SK-N-MC (cell line): ENCODE measurements at regions not wholly inside any gene's neighbourhood (a gene's known extent, or its start where the extent isn't known, plus 50 kb on each side); places are given as distances from the start of the nearest gene placed in this dataset.

Source experiments
- DNase-seq: peaks from one replicate; pipeline ENCODE4 v3.0.0-alpha.2; 2011; ENCODE audit warnings: low read depth, low spot score
- H3K27ac ChIP-seq: fragments of 200-600 bp; sonication (generic); 2 replicates; pipeline ENCODE4 v1.5.1; 2016; ENCODE audit warnings: mixed run types
- H3K36me3 ChIP-seq: fragments of 200-600 bp; sonication (generic); 2 replicates; pipeline ENCODE4 v1.6.1; 2017; ENCODE audit warnings: antibody characterized with exemption, low read length, mixed read lengths; ENCODE audit not compliant: insufficient read depth
- H3K4me3 ChIP-seq: fragments of 200-600 bp; sonication (generic); 2 replicates; pipeline ENCODE4 v1.5.1; 2016
- H3K9ac ChIP-seq: fragments of 200-600 bp; sonication (generic); 2 replicates; pipeline ENCODE4 v1.8.0; 2017; ENCODE audit warnings: mixed run types, mixed read lengths; ENCODE audit not compliant: insufficient read length
- H3K9me3 ChIP-seq: fragments of 200-600 bp; sonication (generic); 2 replicates; pipeline ENCODE4 v1.6.1; 2017; ENCODE audit warnings: low read depth, mild to moderate bottlenecking, antibody characterized with exemption, low read length, moderate library complexity, mixed read lengths
- EZH2 ChIP-seq: fragments of 200-600 bp; sonication (generic); IDR thresholded peaks from one replicate; pipeline ENCODE4 v1.6.1; 2017; ENCODE audit warnings: antibody characterized with exemption
- FOXP2 ChIP-seq: optimal IDR thresholded peaks from 2 replicates; pipeline ENCODE3; 2011; ENCODE audit warnings: mild to moderate bottlenecking, moderate library complexity; ENCODE audit not compliant: insufficient read depth; ENCODE audit errors: extremely low read length, control extremely low read depth
- POLR2AphosphoS5 ChIP-seq: IDR thresholded peaks from 2 replicates; pipeline ENCODE4 v1.6.1; 2012; ENCODE audit warnings: mild to moderate bottlenecking, low read depth, low read length, borderline replicate concordance

DNA sequence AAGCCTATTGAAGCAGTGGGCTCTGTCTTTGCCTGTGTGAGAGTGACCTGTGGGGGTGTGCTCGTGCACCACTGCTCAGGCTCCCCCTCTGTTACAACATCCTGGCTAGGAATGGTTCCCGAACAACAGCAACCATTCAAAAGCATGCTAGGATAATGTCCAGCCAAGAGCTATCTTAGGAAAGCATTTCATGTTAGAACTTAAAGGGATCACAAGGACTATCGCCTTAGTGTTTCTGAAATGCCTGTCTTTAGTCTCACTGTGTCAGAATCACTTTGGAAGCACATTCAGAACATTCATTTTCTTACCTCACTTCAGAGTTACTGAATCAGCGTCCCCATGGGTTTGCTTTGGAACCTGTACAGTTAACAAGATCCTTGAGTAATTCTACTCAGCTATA is 134.9 kb upstream of the DSEL start:
- no peak overlapping the region for H3K4me3 ChIP-seq
- no peaks in the 10 kb centered on the region for H3K9me3 ChIP-seq
- no peak for DNase-seq
- H3K36me3 ChIP-seq: no peaks in the 10 kb centered on the region
- H3K9ac ChIP-seq: no peak overlapping the region
- H3K27ac ChIP-seq: no peak overlapping the region
- TF ChIP-seq FOXP2 (no peak), EZH2 (no peak), POLR2AphosphoS5 (no peak)

DNA sequence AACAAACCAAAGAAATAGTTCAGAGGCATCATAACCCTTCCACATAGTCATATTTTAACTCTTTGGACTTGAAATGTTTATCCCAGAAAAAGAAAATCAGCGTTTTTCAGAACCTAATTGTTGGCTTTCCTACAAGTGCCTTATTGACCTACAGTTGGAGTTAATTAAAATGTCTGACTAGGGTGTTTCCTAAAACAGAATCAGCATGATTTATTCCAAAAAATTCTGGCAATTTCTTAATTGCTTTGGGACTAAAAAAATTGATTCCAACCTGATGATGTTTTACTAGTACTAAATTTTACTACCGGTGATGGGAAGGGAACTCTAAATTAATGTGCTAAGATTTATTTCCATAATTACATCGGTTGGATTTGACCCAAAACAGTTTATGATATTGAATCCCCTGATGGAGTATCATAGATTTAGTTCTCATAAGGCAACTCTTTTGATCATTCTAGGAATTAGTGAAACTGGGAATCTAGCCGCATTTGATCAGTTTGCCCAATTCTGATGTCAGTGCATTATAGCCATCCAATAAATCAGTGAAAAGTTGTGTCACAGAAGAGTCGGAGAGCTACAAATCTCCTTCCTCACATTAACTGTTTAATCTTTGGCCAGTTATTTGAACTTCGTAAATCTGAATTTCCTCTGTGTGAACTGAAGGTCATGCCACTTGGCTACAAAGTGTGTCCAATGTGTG is 134.3 kb upstream of the DSEL start:
- Histone ChIP-seq H3K9me3 (no peaks in the 10 kb centered on the region), H3K4me3 (no peak overlapping the region), H3K27ac (no peak overlapping the region), H3K9ac (no peak overlapping the region), H3K36me3 (no peaks in the 10 kb centered on the region)
- no peak for TF ChIP-seq POLR2AphosphoS5
- TF ChIP-seq FOXP2: no peak
- TF ChIP-seq EZH2: no peak
- DNase-seq: no peak

DNA sequence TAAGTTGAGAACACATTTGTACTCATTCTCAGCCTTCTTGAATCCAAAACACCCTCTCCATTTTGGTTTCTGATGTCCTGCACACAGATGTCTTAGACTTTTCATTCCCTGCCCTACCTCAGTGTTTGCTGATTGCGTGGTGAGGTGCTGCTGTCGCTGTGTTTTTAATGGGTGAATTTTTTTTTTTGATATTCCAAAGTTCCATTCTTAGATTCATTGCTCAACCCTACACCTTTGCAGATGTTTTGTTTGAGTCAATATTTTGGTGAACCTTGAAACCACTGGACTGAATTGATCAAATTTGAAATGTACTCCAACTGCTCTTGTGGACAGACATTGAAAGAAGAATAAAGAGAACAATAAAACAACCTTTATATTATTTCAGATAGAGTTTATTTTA is 130.4 kb upstream of the DSEL start:
- Histone ChIP-seq H3K27ac (no peak overlapping the region), H3K4me3 (no peak overlapping the region), H3K9ac (no peak overlapping the region), H3K9me3 (no peaks in the 10 kb centered on the region), H3K36me3 (no peaks in the 10 kb centered on the region)
- no peak for DNase-seq
- no peak for TF ChIP-seq FOXP2
- no peak for TF ChIP-seq EZH2
- TF ChIP-seq POLR2AphosphoS5: no peak

DNA sequence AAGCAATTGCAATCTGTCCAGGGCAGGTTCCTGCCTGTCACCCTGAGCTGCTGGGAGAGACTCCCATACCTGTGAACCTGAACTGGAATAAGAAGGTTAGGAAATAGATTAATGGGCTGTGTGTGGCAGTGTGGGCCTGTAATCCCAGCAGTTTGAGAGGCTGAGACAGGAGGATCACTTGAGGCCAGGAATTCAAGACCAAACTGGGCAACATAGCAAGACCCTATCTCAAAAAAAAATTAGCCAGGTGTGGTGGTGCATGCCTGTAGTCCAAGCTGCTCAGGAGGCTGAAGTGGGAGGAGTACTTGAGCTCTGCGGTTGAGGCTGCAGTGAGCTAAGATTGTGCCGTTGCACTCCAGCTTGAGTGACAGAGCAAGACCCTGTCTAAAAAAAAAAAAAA is 127.7 kb upstream of the DSEL start:
- no peak for TF ChIP-seq POLR2AphosphoS5
- TF ChIP-seq FOXP2: no peak
- TF ChIP-seq EZH2: no peak
- no peak overlapping the region for H3K9ac ChIP-seq
- no peaks in the 10 kb centered on the region for H3K9me3 ChIP-seq
- no peak for DNase-seq
- no peaks in the 10 kb centered on the region for H3K36me3 ChIP-seq
- no peak overlapping the region for H3K4me3 ChIP-seq
- no peak overlapping the region for H3K27ac ChIP-seq

DNA sequence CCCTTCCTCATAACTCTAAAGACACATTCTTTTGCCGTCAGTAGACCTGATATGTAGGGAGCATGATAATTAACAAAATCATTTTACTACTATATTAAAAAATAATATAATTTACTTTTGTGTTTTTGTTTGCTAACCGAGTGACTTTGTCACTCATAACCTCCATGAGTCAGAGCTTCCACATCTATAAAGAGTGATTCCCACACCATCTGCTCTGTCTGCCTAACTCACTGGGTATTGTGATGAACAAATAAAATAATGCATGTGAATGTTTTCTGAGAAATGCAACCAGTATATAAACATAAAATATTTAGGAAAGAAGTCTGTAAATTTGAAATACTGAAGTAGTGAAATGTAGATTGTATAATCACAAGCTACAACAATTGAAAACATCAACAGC is 123.4 kb upstream of the DSEL start:
- Histone ChIP-seq H3K9ac (no peak overlapping the region), H3K27ac (no peak overlapping the region), H3K9me3 (no peaks in the 10 kb centered on the region), H3K36me3 (no peaks in the 10 kb centered on the region), H3K4me3 (no peak overlapping the region)
- DNase-seq: no peak
- TF ChIP-seq FOXP2: no peak
- TF ChIP-seq POLR2AphosphoS5: no peak
- no peak for TF ChIP-seq EZH2

DNA sequence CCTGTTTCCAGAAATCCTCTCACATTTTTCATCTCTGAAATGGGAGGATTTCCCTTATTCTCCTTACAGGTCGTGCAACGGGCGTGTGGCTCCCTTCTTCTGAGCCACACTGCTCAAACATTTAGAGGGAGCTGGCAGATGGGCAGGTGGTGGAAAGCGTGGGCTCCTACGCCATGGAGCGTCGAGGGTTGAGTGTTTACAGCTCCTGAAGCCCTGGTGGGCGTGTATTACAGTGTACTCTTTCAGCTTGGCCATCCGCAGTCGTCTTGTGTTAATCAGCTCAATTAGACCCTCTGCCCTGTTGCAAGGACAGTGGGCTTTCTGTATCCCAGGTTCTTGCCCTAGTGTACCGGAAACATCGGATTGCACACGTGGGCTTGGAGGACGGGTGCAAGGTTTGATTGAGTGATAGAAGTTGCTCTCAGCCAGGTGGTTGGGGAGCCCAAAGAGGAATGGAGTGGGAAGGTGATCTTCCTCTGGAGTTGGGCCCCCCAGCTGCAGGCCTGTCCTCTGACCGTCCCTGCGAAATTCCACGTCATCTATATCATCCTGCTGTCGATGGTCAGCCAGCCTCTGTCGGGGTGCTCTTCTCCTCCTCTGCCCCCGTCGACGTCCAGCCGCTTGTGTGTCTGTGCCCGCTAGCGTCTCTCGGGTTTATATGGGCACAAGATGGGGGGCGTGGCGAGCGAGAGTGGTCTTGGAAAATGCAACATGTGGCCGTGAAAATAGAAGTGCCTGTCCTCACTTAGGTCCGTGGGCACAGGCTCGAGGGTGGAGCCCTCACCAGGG is 120.3 kb upstream of the DSEL start:
- H3K4me3 ChIP-seq: no peak overlapping the region
- no peaks in the 10 kb centered on the region for H3K9me3 ChIP-seq
- no peak overlapping the region for H3K9ac ChIP-seq
- TF ChIP-seq FOXP2 (no peak), EZH2 (no peak), POLR2AphosphoS5 (no peak)
- no peaks in the 10 kb centered on the region for H3K36me3 ChIP-seq
- no peak for DNase-seq
- no peak overlapping the region for H3K27ac ChIP-seq

DNA sequence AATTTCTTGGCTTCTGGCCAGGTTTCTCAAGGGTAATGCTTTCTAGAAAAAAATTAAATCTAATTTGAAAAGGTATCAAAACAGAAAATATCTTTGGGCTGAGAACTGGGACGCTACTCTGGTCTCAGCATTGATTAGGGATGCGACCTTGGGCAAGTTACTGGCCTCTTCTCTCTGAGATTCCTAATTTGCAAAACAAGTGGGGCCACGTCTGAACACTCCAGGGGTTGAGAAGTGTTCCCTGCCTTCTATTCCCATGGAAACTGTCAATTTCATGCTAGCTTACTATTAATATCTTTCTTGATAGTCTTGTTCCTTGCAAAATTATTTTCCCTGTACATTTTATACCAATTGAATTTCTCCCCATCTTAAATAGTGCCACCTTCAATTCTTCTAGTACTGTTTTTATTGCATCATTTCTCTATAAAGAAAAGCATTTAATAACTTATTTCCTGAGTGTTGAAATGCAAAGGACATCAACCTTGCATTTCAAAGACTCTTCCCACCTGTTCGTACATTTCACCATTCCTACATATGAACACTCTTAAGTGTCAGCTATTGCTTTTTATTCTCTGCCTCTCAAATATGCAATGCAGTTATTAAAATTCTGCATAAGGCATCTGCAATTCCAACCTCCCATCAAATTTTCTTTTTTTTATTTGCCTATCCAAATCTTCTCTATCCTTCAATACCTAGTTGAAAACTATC is 118.3 kb upstream of the DSEL start:
- no peak for TF ChIP-seq EZH2
- no peak for TF ChIP-seq POLR2AphosphoS5
- TF ChIP-seq FOXP2: no peak
- DNase-seq: no peak
- no peak overlapping the region for H3K9ac ChIP-seq
- no peak overlapping the region for H3K4me3 ChIP-seq
- no peaks in the 10 kb centered on the region for H3K36me3 ChIP-seq
- no peaks in the 10 kb centered on the region for H3K9me3 ChIP-seq
- H3K27ac ChIP-seq: no peak overlapping the region

DNA sequence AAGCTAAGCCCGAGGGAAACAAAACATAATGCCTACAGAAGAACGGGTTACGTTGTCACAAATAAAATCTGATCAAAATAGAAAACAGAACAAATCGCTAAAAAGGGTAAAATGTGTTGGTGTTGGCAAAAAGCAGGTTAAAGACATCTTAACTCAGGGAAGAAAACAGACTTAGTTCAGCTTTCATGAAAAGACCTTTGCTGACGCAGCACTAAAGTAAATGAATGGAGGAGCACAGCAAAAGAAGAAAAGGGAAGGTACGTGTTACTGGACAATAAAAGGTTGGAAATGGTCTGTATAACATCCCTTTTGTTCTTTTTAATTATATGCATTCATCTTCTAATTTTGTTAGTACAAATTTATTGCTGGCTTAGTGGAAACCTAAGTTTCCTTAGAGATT is 117.4 kb upstream of the DSEL start:
- no peak overlapping the region for H3K9ac ChIP-seq
- H3K4me3 ChIP-seq: no peak overlapping the region
- DNase-seq: no peak
- H3K27ac ChIP-seq: no peak overlapping the region
- no peaks in the 10 kb centered on the region for H3K9me3 ChIP-seq
- no peak for TF ChIP-seq FOXP2
- TF ChIP-seq EZH2: no peak
- TF ChIP-seq POLR2AphosphoS5: no peak
- no peaks in the 10 kb centered on the region for H3K36me3 ChIP-seq

DNA sequence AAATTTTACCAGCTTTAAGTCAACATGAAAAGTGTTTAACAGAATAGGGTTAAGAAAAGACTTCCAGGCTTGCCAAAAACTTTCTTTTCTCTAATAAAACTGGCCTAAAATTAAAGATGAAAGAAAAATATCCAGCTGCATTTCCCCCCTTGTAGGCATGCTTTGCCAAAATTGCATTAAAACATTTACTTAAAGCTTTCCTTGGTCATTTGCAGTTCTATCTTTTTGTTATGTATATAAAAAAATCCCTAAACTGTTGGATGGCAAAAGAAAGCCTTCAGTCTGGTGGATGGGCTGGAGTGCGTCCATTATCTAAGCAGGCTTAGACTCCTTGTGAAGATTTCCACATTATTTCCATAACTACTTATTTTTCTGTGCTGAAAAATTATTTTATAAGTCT is 105.4 kb upstream of the DSEL start:
- H3K27ac ChIP-seq: no peak overlapping the region
- H3K4me3 ChIP-seq: no peak overlapping the region
- TF ChIP-seq FOXP2: no peak
- TF ChIP-seq POLR2AphosphoS5: no peak
- TF ChIP-seq EZH2: no peak
- H3K36me3 ChIP-seq: no peaks in the 10 kb centered on the region
- H3K9ac ChIP-seq: no peak overlapping the region
- no peaks in the 10 kb centered on the region for H3K9me3 ChIP-seq
- DNase-seq: no peak
